Stimulated activated CD4-positive, alpha-beta T cell treated with anti-CD3 and anti-CD28 coated beads, Interleukin-12 subunit alpha, Interleukin-12 subunit beta, amount 100 ng/mL, for 24 hours (primary cell): ENCODE measurements at regions not wholly inside any gene's neighbourhood (a gene's known extent, or its start where the extent isn't known, plus 50 kb on each side); places are given as distances from the start of the nearest gene placed in this dataset.

ENCODE experiments used
- DNase-seq, 2 experiments: peaks; one replicate each; pipeline ENCODE4 v3.0.0-alpha.2; 2020; ENCODE audit warnings: low read depth in 2 of 2

DNA sequence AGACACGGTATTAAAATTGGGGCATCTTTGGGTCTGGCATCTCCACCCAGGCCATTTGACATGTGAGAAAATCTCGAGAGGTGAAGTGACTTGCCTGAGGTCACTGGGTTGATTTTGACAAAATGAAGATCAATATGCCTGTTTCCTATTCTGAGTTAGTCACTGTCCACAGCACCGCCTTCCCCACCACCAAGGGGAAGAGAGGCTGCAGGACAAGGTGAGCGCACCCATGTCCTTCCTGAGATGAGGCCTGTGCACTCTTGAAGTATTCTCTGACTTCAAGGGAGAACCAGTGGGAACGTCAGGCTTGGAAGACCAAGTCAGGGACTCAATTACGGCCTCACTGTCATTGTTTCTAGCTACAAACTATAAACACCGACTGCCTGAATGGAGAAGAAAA lies 49.9 kb upstream of the WSB1 start:
- no peak for DNase-seq
